Neuronal stem cell (in vitro differentiated cells): ENCODE measurements at regions not wholly inside any gene's neighbourhood (a gene's known extent, or its start where the extent isn't known, plus 50 kb on each side); places are given as distances from the start of the nearest gene placed in this dataset.

Experiments used
- DNase-seq: peaks from one replicate; pipeline ENCODE4 v3.0.0-alpha.2; 2013; ENCODE audit warnings: low spot score
- H2AFZ ChIP-seq: one replicate; pipeline ENCODE4 v1.6.1; 2013; ENCODE audit warnings: mild to moderate bottlenecking, low read length, inconsistent platforms
- H2AK5ac ChIP-seq: 2 replicates; pipeline ENCODE4 v1.6.1; 2013; ENCODE audit warnings: low read depth, mild to moderate bottlenecking, inconsistent platforms, low read length, moderate library complexity, mixed read lengths
- H2BK120ac ChIP-seq: 2 replicates; pipeline ENCODE4 v1.6.1; 2013; ENCODE audit warnings: low read depth, mild to moderate bottlenecking, inconsistent platforms, low read length, moderate library complexity, mixed read lengths
- H2BK12ac ChIP-seq: one replicate; pipeline ENCODE4 v1.6.1; 2013; ENCODE audit warnings: low read length, inconsistent platforms
- H2BK15ac ChIP-seq: 2 replicates; pipeline ENCODE4 v1.6.1; 2013; ENCODE audit warnings: mild to moderate bottlenecking, low read length, inconsistent platforms, mixed read lengths
- H2BK5ac ChIP-seq: one replicate; pipeline ENCODE4 v1.6.1; 2013; ENCODE audit warnings: inconsistent platforms, mild to moderate bottlenecking, low read length, moderate library complexity
- H3K14ac ChIP-seq: one replicate; pipeline ENCODE4 v1.6.1; 2013; ENCODE audit warnings: low read length, inconsistent platforms
- H3K18ac ChIP-seq: 2 replicates; pipeline ENCODE4 v1.6.1; 2013; ENCODE audit warnings: low read length, inconsistent platforms
- H3K23ac ChIP-seq: 2 replicates; pipeline ENCODE4 v1.6.1; 2013; ENCODE audit warnings: low read depth, mild to moderate bottlenecking, mixed read lengths, low read length, inconsistent platforms; ENCODE audit not compliant: poor library complexity
- H3K27ac ChIP-seq: replicated peaks from 3 replicates; pipeline ENCODE4 v1.5.1; 2013; ENCODE audit warnings: low read length, inconsistent platforms
- H3K27me3 ChIP-seq, 3 experiments: 2 replicates each; pipeline ENCODE4 v1.6.1; 2013; ENCODE audit warnings: low read length in 3 of 3, mild to moderate bottlenecking in 2 of 3, inconsistent platforms in 1 of 3, low read depth in 1 of 3, mixed read lengths in 1 of 3, moderate library complexity in 1 of 3; ENCODE audit not compliant: control insufficient read depth in 3 of 3, insufficient read depth in 3 of 3
- H3K36me3 ChIP-seq, 2 donors: replicated peaks in 1 of 2; 2 replicates each; pipeline ENCODE4 v1.6.1; 2013; ENCODE audit warnings: low read length in 2 of 2; ENCODE audit not compliant: control insufficient read depth in 2 of 2, insufficient read depth in 2 of 2
- H3K4ac ChIP-seq: 2 replicates; pipeline ENCODE4 v1.6.1; 2013; ENCODE audit warnings: inconsistent platforms, mild to moderate bottlenecking, low read length, moderate library complexity
- H3K4me1 ChIP-seq, 2 donors: 1 replicate in 1 of 2; 2 replicates in 1 of 2; pipeline ENCODE4 v1.6.1; 2013; ENCODE audit warnings: low read length in 2 of 2, low read depth in 1 of 2; ENCODE audit not compliant: control insufficient read depth in 2 of 2, insufficient read depth in 1 of 2
- H3K4me2 ChIP-seq: one replicate; pipeline ENCODE4 v1.6.1; 2013; ENCODE audit warnings: mild to moderate bottlenecking, low read length, inconsistent platforms; ENCODE audit not compliant: insufficient read depth, poor library complexity, severe bottlenecking
- H3K4me3 ChIP-seq, 2 donors: 2 replicates each; pipeline ENCODE4 v1.5.1; 2013; ENCODE audit warnings: low read length in 2 of 2, mild to moderate bottlenecking in 2 of 2, inconsistent platforms in 1 of 2, moderate library complexity in 1 of 2
- H3K79me1 ChIP-seq: one replicate; pipeline ENCODE4 v1.6.1; 2013; ENCODE audit warnings: low read depth, mild to moderate bottlenecking, inconsistent platforms, low read length, moderate library complexity
- H3K9ac ChIP-seq: one replicate; pipeline ENCODE4 v1.6.1; 2013; ENCODE audit warnings: mild to moderate bottlenecking, low read depth, low read length, inconsistent platforms; ENCODE audit not compliant: poor library complexity
- H3K9me3 ChIP-seq, 2 donors: replicated peaks in 1 of 2; 2 replicates each; pipeline versions ENCODE3 to v1.6.1; 2013; ENCODE audit warnings: low read length in 2 of 2, mild to moderate bottlenecking in 2 of 2, inconsistent platforms in 1 of 2, low read depth in 1 of 2, mixed read lengths in 1 of 2, moderate library complexity in 1 of 2; ENCODE audit not compliant: control insufficient read depth in 2 of 2, insufficient read depth in 1 of 2
- H4K8ac ChIP-seq: one replicate; pipeline ENCODE4 v1.6.1; 2013; ENCODE audit warnings: low read depth, mild to moderate bottlenecking, inconsistent platforms, low read length, moderate library complexity
- H4K91ac ChIP-seq: one replicate; pipeline ENCODE4 v1.6.1; 2013; ENCODE audit warnings: low read length, low read depth, mild to moderate bottlenecking, inconsistent platforms; ENCODE audit not compliant: poor library complexity
- WGBS, 2 donors: extraction: QIAGEN DNeasy Blood & Tissue Kit; methylation state at CpG; one replicate each; pipeline ENCODE4 v1.1.7; 2013; ENCODE audit warnings: missing lambda C conversion rate in 2 of 2, mixed read lengths in 1 of 2; ENCODE audit not compliant: insufficient read length in 2 of 2, insufficient replicate concordance in 1 of 2; ENCODE audit errors: extremely low coverage in 2 of 2; 5-methylcytosine and 5-hydroxymethylcytosine counted together

DNA sequence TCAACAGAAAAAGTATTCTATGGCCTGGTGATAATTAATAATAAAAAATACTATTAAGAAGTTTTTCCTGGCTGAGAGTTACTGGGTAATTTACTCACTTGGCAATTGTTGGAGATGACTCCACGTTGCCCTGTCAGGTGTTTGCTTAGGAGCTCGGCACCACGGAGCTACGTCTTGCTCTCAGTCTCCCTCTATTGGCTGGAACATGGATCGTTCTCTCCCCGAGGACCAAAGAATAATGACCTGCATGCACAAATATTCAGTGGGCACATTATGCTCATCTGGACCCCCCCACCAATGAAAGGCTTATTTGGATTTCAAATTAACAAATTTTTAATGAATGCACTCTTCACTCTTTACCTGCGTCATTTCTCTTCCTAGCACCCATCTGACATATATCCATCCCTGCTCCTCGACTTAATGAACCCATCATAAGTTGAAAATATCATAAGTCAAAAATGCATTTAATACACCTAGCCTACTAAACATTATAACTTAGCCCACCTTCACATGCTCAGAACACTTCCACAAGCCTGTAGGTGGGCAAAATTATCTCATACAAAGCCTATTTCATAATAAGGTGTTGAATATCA is 71.0 kb upstream of the CD83 start:
- no peak overlapping the region for H2BK15ac ChIP-seq
- H3K9ac ChIP-seq = no peak overlapping the region
- no peaks in the 10 kb centered on the region for H3K79me1 ChIP-seq
- no CpG with 5 or more reads among the region's 8 CpGs for WGBS, 2 donors
- no peak overlapping the region for H3K14ac ChIP-seq
- H2BK12ac ChIP-seq = no peak overlapping the region
- peaks cover 0 to 20% (median 3%) of the 10 kb centered on the region in 3 experiments for H3K27me3 ChIP-seq
- no peak overlapping the region for H2BK5ac ChIP-seq
- no peak overlapping the region for H2BK120ac ChIP-seq
- DNase-seq = peak; percentile 38
- no peaks in the 10 kb centered on the region for H3K9me3 ChIP-seq
- H3K36me3 ChIP-seq = no peaks in the 10 kb centered on the region
- H2AFZ ChIP-seq = no peak overlapping the region
- no peak overlapping the region for H3K18ac ChIP-seq
- no peak overlapping the region for H3K4me2 ChIP-seq
- no peak overlapping the region for H4K8ac ChIP-seq
- H3K4me1 ChIP-seq = no peaks in the 10 kb centered on the region
- H3K4ac ChIP-seq = no peak overlapping the region
- H2AK5ac ChIP-seq = no peak overlapping the region
- H3K4me3 ChIP-seq = no peak overlapping the region
- H3K23ac ChIP-seq = no peak overlapping the region
- H4K91ac ChIP-seq = no peak overlapping the region
- no peak overlapping the region for H3K27ac ChIP-seq

DNA sequence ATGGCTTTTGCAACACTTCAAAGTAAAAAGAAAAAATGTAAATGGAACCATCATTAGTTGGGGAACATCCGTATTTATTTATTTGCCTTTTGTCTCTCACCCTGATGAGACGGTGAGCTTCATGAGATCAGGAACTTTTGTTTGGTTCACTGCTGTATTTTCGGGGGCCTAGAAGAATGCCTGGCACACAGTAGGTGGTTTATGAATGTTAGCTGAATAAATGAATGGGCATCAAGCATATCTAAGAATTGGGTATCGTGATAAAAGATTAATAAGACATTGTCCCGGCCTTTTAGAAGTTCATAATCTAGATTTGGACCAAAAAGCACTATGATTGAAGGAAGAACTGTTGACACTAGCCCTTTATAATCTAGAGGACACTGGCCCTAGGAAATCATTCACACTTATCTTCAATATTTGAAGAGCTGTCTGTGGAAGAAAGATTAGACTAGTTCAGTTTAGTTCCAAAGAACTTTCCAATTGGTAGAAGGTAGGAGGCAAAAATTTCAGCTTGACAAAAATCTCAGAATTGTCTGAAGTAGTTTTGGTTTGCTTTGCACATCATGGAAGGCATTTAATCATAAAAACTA is 70.3 kb upstream of the CD83 start:
- H2AK5ac ChIP-seq = no peak overlapping the region
- no peak overlapping the region for H4K8ac ChIP-seq
- DNase-seq = no peak
- H3K9ac ChIP-seq = no peak overlapping the region
- H3K23ac ChIP-seq = no peak overlapping the region
- no peak overlapping the region for H2BK120ac ChIP-seq
- H3K36me3 ChIP-seq = no peaks in the 10 kb centered on the region
- no peak overlapping the region for H3K4me2 ChIP-seq
- H2BK12ac ChIP-seq = no peak overlapping the region
- no peak overlapping the region for H2AFZ ChIP-seq
- no peak overlapping the region for H3K27ac ChIP-seq
- H3K18ac ChIP-seq = no peak overlapping the region
- no peak overlapping the region for H3K14ac ChIP-seq
- no peak overlapping the region for H3K4me3 ChIP-seq
- no peak overlapping the region for H3K4ac ChIP-seq
- no peaks in the 10 kb centered on the region for H3K79me1 ChIP-seq
- no peaks in the 10 kb centered on the region for H3K9me3 ChIP-seq
- peaks cover 0 to 27% (median 3%) of the 10 kb centered on the region in 3 experiments for H3K27me3 ChIP-seq
- no peaks in the 10 kb centered on the region for H3K4me1 ChIP-seq
- H4K91ac ChIP-seq = no peak overlapping the region
- no CpG with 5 or more reads among the region's 5 CpGs for WGBS, 2 donors
- no peak overlapping the region for H2BK15ac ChIP-seq
- H2BK5ac ChIP-seq = no peak overlapping the region

DNA sequence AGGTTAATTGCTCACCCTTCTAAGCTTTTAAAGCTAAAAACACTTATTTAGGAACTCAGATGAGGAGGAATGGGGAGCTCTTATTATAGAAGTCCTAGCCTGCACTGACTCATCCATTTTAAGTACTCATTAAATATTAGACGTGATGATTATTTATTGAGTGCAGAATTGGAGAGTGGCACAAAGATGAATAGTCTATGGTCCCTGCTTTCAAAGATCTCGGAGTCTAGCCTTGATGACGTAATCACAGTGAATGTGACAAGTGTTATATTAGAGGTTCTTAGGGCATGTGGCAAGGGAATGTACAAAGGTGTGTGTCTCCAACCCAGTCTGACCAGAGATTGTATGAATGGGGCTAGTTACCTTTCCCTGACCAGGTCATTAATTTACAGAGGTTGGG is 68.7 kb upstream of the CD83 start:
- Histone ChIP-seq H3K9ac (no peak overlapping the region), H3K4me2 (no peak overlapping the region), H2BK120ac (no peak overlapping the region), H3K27ac (no peak overlapping the region), H4K91ac (no peak overlapping the region), H4K8ac (no peak overlapping the region), H2AFZ (no peak overlapping the region), H3K9me3 (no peaks in the 10 kb centered on the region), H2BK5ac (no peak overlapping the region), H2BK12ac (no peak overlapping the region), H3K4me3 (no peak overlapping the region), H3K14ac (no peak overlapping the region), H3K4me1 (no peaks in the 10 kb centered on the region), H3K36me3 (no peaks in the 10 kb centered on the region), H2AK5ac (no peak overlapping the region), H3K27me3 (peaks cover 0 to 30% (median 0%) of the 10 kb centered on the region in 3 experiments), H3K4ac (no peak overlapping the region), H3K79me1 (no peaks in the 10 kb centered on the region), H2BK15ac (no peak overlapping the region), H3K18ac (no peak overlapping the region), H3K23ac (no peak overlapping the region)
- no CpG with 5 or more reads among the region's 3 CpGs for WGBS, 2 donors
- no peak for DNase-seq

DNA sequence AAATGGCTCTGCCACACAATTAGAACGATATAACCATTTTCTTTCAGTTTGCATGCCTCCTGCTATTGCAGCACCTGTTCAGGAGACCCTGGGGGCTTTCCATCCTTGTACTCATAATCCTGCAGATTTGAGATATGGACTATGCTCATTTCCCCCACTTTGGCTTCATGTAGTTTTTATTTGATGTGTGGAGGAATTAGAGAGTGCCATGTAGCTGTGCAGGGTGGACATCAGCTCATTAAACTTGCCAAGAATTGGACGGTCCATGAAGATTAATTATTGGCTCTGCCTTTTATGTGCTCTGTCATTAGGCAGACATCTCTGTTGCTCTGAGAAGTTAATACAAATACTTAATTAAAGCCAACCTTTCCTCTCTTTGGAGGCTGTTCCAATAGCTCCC is 66.2 kb upstream of the CD83 start:
- Histone ChIP-seq H2BK12ac (no peak overlapping the region), H3K9ac (no peak overlapping the region), H2BK15ac (no peak overlapping the region), H4K8ac (no peak overlapping the region), H3K27ac (no peak overlapping the region), H2AK5ac (no peak overlapping the region), H4K91ac (no peak overlapping the region), H3K27me3 (peaks cover 0 to 30% (median 0%) of the 10 kb centered on the region in 3 experiments), H3K4me2 (no peak overlapping the region), H2BK5ac (no peak overlapping the region), H2AFZ (no peak overlapping the region), H3K79me1 (no peaks in the 10 kb centered on the region), H3K36me3 (no peaks in the 10 kb centered on the region), H2BK120ac (no peak overlapping the region), H3K4ac (no peak overlapping the region), H3K23ac (no peak overlapping the region), H3K4me1 (no peaks in the 10 kb centered on the region), H3K18ac (no peak overlapping the region), H3K4me3 (no peak overlapping the region), H3K9me3 (no peaks in the 10 kb centered on the region), H3K14ac (no peak overlapping the region)
- DNase-seq = no peak
- no CpG with 5 or more reads among the region's 2 CpGs for whole genome bisulfite sequencing, 2 donors
